K562 (cell line): ENCODE measurements at regions not wholly inside any gene's neighbourhood (a gene's known extent, or its start where the extent isn't known, plus 50 kb on each side); places are given as distances from the start of the nearest gene placed in this dataset.

ENCODE experiments used
- ATAC-seq: fragments of 200-7000 bp; cut with Tn5 transposase; 3 replicates; pipeline ENCODE4 v1.9.1; 2020; ENCODE audit warnings: moderate library complexity
- BruUV-seq: library from RNA; stranded (reverse); fragments of 400-500 nt; replicated peaks from 2 replicates; lab custom pipeline; 2021; lab: Mats Ljungman, UMichigan
- CTCF ChIA-PET: fragments of 300-600 bp; formaldehyde crosslinking; extraction: SDS; loops from one replicate; lab custom pipeline; 2021; ENCODE audit warnings: low intra/inter-chr PET ratio; lab: Yijun Ruan, JAX
- POLR2A ChIA-PET: fragments of 300-600, 350-650 bp; sonication (Branson Sonifier 250); formaldehyde crosslinking; extraction: SDS; loops from one replicate; lab custom pipeline; 2021; ENCODE audit warnings: antibody characterized with exemption, inconsistent platforms; lab: Yijun Ruan, JAX
- DNase-seq, 4 experiments: peaks; one replicate each; pipeline versions ENCODE4 v3.0.0 to v3.0.0-alpha.2; 2011 to 2018; ENCODE audit warnings: low spot score in 3 of 4, mixed read lengths in 3 of 4; ENCODE audit errors: extremely low read depth in 1 of 4
- FAIRE-seq: peaks from 2 replicates; lab custom pipeline; 2011; peaks lifted over from hg19 to GRCh38; lab: Jason Lieb, UNC
- H2AFZ ChIP-seq: 2 replicates; pipeline ENCODE4 v1.6.0; 2011; ENCODE audit warnings: low read depth, low read length, control low read depth, inconsistent platforms
- H3K27ac ChIP-seq: fragments of 200-600 bp; 3 replicates; pipeline ENCODE4 v1.8.0; 2011; ENCODE audit warnings: low read depth, mild to moderate bottlenecking, control low read depth, inconsistent platforms, low read length, moderate library complexity, mixed read lengths; ENCODE audit errors: extremely low read depth
- H3K27me3 ChIP-seq, 2 experiments: fragments of 300-600 bp in 1 of 2; 2 replicates in 1 of 2; 3 replicates in 1 of 2; pipeline versions ENCODE4 v1.6.0 to v1.8.0; 2011; ENCODE audit warnings: inconsistent platforms in 2 of 2, low read length in 2 of 2, mild to moderate bottlenecking in 1 of 2, mixed read lengths in 1 of 2, moderate library complexity in 1 of 2; ENCODE audit not compliant: control insufficient read depth in 2 of 2, insufficient read depth in 2 of 2
- H3K36me3 ChIP-seq: fragments of 300-600 bp; 3 replicates; pipeline ENCODE4 v1.8.0; 2011; ENCODE audit warnings: mild to moderate bottlenecking, low read length, inconsistent platforms; ENCODE audit not compliant: control insufficient read depth, insufficient read depth
- H3K4me1 ChIP-seq, 2 experiments: fragments of 200-600 bp in 1 of 2; replicated peaks in 1 of 2; 2 replicates in 1 of 2; 3 replicates in 1 of 2; pipeline versions ENCODE4 v1.5.1 to v1.8.0; 2011; ENCODE audit warnings: inconsistent platforms in 2 of 2, low read length in 2 of 2, mild to moderate bottlenecking in 1 of 2, mixed read lengths in 1 of 2, moderate library complexity in 1 of 2; ENCODE audit not compliant: control insufficient read depth in 2 of 2, insufficient read depth in 2 of 2
- H3K4me2 ChIP-seq: 2 replicates; pipeline ENCODE4 v1.6.1; 2011; ENCODE audit warnings: low read length, control low read depth, inconsistent platforms, mixed read lengths; ENCODE audit not compliant: insufficient read depth
- H3K4me3 ChIP-seq: fragments of 200-600 bp; sonication (generic), shearing (Covaris generic); 2 replicates; pipeline ENCODE4 v1.5.1; 2016; ENCODE audit warnings: control low read depth, inconsistent platforms
- H3K79me2 ChIP-seq: fragments of 200-600 bp; 3 replicates; pipeline ENCODE4 v1.8.0; 2011; ENCODE audit warnings: low read length, inconsistent platforms; ENCODE audit not compliant: control insufficient read depth, insufficient read depth
- H3K9ac ChIP-seq, 2 experiments: 2 replicates each; pipeline versions ENCODE4 v1.6.0 to v1.6.1; 2011; ENCODE audit warnings: low read depth in 2 of 2, low read length in 2 of 2, control low read depth in 1 of 2, inconsistent platforms in 1 of 2, mild to moderate bottlenecking in 1 of 2, mixed read lengths in 1 of 2; ENCODE audit not compliant: insufficient read depth in 1 of 2
- H3K9me1 ChIP-seq: one replicate; pipeline ENCODE4 v1.6.0; 2011; ENCODE audit warnings: inconsistent platforms, mild to moderate bottlenecking, low read length, moderate library complexity; ENCODE audit not compliant: control insufficient read depth, insufficient read depth
- H3K9me3 ChIP-seq: replicated peaks from 2 replicates; pipeline ENCODE4 v1.5.1; 2011; ENCODE audit warnings: low read depth, low read length, inconsistent platforms; ENCODE audit not compliant: control insufficient read depth, insufficient read depth
- H4K20me1 ChIP-seq: replicated peaks from 2 replicates; pipeline ENCODE4 v1.6.1; 2011; ENCODE audit warnings: low read length, inconsistent platforms, mixed read lengths; ENCODE audit not compliant: control insufficient read depth, insufficient read depth
- ATF2 ChIP-seq: sonication (generic); formaldehyde crosslinking; IDR thresholded peaks from 2 replicates; pipeline ENCODE4 v1.8.1; 2022; ENCODE audit warnings: missing genetic modification reagents
- RFX1 ChIP-seq: fragments of 450-650 bp; IDR thresholded peaks from 2 replicates; pipeline ENCODE4 v1.6.1; 2016; ENCODE audit warnings: mild to moderate bottlenecking, moderate library complexity
- WGBS: fragments of 100-300 bp; shearing (Covaris generic); methylation state at CpG from one replicate; pipeline ENCODE4 v1.1.6; 2016; ENCODE audit warnings: low coverage, mixed read lengths; ENCODE audit not compliant: insufficient coverage; ENCODE audit errors: missing lambda C conversion rate; 5-methylcytosine and 5-hydroxymethylcytosine counted together
- in situ Hi-C: fragments of 300-500 bp; cut with MboI; formaldehyde crosslinking; loops from 4 replicates; pipeline ENCODE4 v1.15.0; 2018; ENCODE audit warnings: inconsistent platforms, mixed read lengths
- intact Hi-C: fragments of 100-400 bp; cut with micrococcal nuclease; formaldehyde crosslinking; loops from 2 replicates; pipeline ENCODE4 v1.14.2; 2022
- TF ChIP-seq, protein P1 (sequence below): sonication (generic); formaldehyde crosslinking; IDR thresholded peaks from 2 replicates; pipeline ENCODE4 v1.8.1; 2023; ENCODE audit warnings: mild to moderate bottlenecking, missing genetic modification reagents

GRCh38 chr5:135251093-135251492 is 147.9 kb downstream of the MACROH2A1 start:
- no peak for FAIRE-seq

More at GRCh38 chr5:135251093-135251492, 147.9 kb downstream of the MACROH2A1 start:
- no peak overlapping the region for H3K4me2 ChIP-seq
- WGBS, result 75% methylated on average over 8 of the region's 8 CpGs
- POLR2A ChIA-PET, result no interaction called here
- DNase-seq (no peak), ATAC-seq (no peak)
- H3K9ac ChIP-seq, result no peak overlapping the region
- CTCF ChIA-PET, result no interaction called here
- peaks cover 11% of the 10 kb centered on the region; the same call in 1 of the 2 replicates for H4K20me1 ChIP-seq
- H3K27ac ChIP-seq, result no peak overlapping the region
- no TSS peak for BruUV-seq
- intact Hi-C loops (no loop called here), in situ Hi-C loops (no loop called here)
- H3K36me3 ChIP-seq, result no peaks in the 10 kb centered on the region
- no peaks in the 10 kb centered on the region for H3K27me3 ChIP-seq
- H2AFZ ChIP-seq, result no peak overlapping the region
- H3K4me1 ChIP-seq, result peaks cover 30 to 46% of the 10 kb centered on the region in 2 experiments
- no peaks in the 10 kb centered on the region for H3K79me2 ChIP-seq
- H3K9me1 ChIP-seq, result no peaks in the 10 kb centered on the region
- TF ChIP-seq RFX1, result peak; percentile 51
- TF ChIP-seq, protein P1, sequence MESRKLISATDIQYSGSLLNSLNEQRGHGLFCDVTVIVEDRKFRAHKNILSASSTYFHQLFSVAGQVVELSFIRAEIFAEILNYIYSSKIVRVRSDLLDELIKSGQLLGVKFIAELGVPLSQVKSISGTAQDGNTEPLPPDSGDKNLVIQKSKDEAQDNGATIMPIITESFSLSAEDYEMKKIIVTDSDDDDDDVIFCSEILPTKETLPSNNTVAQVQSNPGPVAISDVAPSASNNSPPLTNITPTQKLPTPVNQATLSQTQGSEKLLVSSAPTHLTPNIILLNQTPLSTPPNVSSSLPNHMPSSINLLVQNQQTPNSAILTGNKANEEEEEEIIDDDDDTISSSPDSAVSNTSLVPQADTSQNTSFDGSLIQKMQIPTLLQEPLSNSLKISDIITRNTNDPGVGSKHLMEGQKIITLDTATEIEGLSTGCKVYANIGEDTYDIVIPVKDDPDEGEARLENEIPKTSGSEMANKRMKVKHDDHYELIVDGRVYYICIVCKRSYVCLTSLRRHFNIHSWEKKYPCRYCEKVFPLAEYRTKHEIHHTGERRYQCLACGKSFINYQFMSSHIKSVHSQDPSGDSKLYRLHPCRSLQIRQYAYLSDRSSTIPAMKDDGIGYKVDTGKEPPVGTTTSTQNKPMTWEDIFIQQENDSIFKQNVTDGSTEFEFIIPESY (CRISPR knock-in tag), result peak; percentile 68; the same call in 1 of the 2 replicates
- TF ChIP-seq ATF2 (CRISPR knock-in tag), result no peak
- no peak overlapping the region for H3K4me3 ChIP-seq
- H3K9me3 ChIP-seq, result peaks cover 2% of the 10 kb centered on the region; the same call in 1 of the 2 replicates
